Iris pigment epithelial cell (primary cell): ENCODE measurements at regions not wholly inside any gene's neighbourhood (a gene's known extent, or its start where the extent isn't known, plus 50 kb on each side); places are given as distances from the start of the nearest gene placed in this dataset.

Experiments
- DNase-seq: peaks from one replicate; pipeline ENCODE4 v3.0.0-alpha.2; 2011; ENCODE audit warnings: low read depth

DNA sequence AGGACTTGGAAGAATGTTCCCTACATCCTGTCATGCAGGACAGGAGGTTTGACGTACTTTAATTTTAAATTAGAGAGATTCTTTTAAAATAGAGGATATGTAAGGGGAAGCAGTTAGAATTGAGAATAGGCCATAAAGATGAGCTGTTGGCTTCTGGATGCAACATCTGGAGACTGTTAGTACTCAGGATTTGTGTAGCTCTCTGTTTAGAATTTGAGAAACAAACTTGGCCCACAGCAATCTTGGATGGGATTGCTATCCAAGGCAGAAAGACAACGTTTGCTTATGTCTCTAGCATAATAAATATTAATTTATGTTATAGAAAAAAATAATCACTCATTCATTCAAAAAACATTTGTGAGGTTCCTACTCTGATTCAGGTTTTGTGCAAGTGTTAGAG is 398.4 kb upstream of the NOVA1 start:
- DNase-seq: no peak

DNA sequence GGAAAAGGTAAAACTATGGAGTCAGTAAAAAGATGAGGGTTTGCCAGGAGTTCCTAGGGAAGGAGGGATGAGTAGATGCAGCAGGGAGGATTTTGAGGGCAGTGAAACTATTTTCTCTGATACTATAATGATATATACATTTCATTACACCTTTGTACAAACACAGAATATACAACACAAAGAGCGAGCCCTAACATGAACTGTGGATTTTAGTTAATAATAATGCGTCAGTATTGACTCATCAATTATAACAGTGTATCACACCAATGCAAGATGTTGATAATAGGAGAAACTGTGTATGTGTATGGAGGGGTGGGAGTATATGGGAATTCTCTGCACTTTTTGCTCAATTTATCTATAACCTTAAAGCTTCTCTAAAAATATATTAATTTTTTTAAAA is 404.3 kb upstream of the NOVA1 start:
- no peak for DNase-seq

DNA sequence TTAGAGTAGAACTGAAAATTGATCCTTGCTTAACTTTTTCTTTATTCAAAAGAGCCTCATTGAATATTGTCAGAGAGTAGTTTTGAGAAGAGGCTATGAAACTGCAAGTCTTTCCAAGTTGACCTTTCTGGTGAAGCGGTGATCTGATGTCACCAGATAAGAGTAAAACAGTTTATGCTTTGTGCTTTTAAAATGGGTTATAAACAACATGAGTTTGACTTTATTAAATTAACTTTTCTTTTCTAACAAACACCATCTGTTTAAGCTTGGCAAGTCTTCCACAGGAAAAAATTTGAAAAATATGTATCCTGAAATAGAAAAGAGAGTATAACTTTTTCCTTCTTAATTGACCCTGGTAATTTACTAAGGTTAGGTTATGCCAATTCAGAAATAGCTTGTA is 408.7 kb upstream of the NOVA1 start:
- no peak for DNase-seq

DNA sequence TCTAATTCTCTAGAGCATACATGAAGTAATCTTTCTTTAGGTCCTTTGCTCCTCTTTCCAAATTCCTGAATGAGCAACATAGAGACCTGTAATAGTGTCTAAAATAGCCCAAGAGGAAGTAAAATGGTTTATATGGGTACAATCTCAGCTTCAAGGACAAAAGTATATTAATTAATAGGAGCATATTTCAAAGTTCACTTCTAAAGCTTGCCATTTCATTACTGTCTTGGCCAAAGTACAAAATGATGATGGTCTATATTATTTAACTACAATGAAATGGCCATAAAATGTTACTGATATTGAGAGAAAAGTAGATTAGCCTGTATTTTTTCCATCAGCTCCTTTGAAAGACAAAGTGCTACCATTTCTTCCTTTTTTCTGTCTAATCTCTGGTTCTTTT is 410.4 kb upstream of the NOVA1 start:
- no peak for DNase-seq

DNA sequence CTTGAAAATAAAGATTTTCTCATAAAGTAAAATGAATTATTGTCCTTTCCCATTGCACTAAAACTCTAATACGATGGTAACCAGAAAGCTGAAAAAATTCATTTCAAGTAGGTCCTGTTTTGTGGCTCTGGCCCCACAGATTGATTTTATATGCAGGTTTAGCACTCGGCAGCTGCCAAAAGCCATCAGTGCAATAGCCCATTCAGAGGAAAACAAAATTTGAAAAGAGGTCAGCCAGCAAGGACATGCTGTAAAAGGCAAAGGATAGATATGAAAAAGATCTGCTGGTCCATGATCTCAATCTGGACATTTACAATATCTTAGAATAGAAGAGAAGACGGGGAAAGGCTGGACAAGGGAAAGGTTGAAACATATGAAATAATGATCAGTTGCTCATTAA is 414.8 kb upstream of the NOVA1 start:
- no peak for DNase-seq

DNA sequence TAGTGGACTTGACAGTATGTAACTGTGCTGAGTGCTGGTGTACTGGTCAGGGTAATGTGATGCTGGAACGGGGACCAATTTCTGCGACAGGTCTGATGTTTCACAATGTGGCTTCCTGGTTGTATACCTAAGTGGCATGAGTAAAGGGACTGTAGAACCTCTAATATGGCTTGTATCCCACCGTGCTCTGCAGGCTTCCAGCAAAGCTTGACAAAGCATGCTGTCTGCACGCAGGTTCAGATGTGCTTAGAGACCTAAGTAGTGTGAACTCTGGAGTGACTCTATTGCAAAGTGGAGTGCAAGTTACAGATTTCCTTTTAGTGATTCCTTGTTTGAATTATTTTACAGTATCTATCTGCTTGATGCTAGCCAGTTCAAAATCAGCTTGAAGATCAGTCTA is 415.8 kb upstream of the NOVA1 start:
- no peak for DNase-seq

DNA sequence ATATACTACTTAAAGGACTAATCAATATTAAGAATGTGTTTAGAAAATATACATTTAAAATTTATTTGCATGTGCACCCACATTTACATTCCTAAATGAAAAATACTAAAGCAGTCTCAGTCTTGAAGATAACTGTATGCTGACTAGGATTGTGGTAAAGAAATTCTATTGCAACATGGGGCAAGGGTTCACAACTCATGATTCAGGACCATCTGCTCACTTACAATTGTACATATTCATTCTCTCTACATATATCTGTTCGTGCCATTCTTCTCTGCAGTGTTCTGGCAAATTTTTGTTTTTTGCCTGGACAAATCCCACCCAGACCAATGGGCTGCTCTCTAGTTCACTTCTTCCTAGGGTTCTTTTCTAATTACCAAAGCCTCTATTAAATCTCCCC is 417.2 kb upstream of the NOVA1 start:
- peak; percentile 1 for DNase-seq

DNA sequence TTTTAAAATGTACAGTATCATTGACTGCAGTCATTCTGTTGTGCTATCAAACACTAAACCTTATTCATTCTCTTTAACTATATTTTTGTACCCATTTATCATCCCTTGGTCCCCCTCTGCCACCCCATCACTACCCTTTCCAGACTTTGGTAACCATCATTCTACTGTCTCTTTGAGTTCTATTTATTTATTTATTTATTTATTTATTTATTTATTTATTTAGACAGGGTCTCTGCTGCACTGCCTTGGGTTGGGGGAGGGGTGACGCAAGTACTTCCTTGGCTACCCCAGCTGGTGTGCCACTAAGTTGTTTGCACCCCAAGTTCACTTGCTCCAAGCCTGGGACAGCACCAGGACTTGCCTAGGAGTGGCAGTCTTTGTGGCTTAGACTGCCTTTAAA is 427.8 kb upstream of the NOVA1 start:
- DNase-seq: no peak

DNA sequence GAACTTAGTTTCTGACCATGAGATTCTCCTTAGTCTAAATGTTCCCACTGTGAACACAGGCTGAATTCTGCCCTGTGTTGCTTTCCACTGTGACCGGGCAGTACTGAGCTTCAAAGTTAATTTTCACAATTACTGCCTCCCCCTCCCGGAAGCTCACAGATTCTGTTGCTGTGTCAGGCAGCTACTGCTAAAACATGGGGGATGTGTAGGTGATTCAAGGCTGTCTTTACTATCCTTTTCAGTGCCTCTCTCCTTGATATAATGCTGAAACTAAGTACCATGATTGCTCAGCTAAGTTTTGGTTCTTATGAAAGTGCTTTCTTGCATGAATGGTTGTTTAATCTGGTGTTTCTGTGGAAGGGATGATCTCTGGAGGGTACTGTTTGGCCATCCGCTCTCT is 428.3 kb upstream of the NOVA1 start:
- no peak for DNase-seq

DNA sequence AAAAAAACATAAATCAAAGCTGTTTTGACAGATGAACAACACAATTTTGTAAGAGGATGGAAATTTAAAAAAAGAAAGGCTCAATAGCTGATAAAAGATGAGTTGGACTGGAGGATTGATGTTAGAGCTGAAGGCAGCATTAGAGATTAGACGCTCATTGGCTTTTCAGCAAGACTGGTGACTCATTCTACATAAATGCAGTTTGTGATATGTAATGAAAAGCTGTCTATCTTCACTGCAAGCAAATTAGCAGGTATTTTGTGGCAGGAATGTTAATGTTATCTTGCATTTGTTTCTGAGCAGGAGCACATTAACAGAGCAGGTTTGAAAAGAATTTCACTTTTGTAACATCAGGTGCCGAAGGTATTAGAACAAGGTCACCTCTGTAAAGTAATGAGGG is 442.7 kb upstream of the NOVA1 start:
- DNase-seq: peak; percentile 8

DNA sequence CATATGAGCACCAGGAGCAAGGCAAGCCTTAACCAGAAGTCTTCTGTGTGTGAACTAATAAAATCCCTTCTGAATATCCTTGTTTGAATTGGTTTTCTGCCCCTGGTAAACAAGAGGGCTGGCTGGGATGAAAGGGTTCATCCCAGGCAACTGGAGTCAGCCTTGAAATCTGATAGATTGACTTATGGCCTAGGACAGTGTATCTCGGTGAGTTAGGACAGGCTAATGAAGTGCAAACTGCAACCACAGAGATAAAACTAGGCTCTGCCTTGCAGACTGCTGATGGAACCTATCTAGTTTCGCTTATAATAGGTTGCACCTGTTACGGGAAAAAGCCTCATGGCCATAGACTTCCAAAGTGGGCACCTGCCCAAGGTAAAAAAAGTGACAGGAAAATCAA is 451.9 kb upstream of the NOVA1 start:
- DNase-seq: no peak

DNA sequence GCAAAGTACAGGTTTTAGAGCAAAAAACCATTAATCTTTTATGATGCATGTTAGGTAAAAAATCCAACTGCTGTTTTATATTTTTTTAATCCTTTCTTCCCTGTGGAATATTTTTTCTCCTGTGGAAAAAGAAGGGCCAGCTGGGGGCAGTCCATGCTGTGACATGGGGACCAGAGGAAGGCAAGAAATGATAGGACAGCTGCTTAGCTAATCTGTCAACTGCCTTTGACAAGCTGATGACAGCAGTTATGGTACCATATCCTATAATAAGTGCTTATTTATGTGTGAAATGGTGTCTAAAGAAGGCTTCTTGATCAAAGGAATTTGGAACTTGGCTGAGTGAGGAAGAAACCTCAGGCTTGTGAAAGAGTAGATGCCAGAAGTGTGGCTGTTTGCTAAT is 452.4 kb upstream of the NOVA1 start:
- DNase-seq: no peak

DNA sequence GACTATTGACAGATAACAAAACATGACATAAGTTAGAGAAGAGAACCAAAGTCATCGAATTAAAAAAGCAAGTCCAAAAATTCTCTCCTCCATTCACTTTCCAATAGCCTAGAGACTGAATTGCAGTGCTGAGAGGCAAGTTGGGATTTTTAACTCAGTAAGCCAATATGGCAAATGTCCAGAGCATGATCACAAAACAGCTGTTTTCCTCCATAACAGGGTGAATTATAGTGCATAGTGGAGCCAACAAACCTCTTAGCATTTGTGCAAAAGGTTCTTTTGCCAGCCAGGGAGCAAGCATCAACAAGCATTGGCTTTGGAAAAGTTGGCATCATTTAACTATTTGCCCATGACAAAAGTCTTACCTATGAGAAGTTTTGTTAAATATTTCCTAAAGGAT is 458.8 kb upstream of the NOVA1 start:
- DNase-seq: no peak

DNA sequence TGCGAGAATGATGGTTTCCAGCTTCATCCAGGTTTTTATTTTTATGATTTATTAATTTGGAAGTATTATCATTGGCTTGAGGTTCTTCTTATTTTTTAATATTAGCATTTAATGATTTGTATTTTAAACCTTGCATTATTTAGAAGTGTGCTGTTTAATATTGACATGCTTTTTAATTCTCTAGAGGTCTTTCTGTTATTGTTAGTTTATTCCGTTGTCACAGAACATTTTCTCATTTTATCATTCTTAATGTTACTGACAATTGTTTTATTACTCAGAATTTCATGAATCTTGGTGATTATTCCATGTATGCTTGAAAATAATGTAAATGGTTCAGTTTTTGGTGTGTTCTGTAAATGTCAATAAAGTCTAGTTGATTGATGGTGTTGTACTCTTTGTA is 463.5 kb upstream of the NOVA1 start:
- no peak for DNase-seq

DNA sequence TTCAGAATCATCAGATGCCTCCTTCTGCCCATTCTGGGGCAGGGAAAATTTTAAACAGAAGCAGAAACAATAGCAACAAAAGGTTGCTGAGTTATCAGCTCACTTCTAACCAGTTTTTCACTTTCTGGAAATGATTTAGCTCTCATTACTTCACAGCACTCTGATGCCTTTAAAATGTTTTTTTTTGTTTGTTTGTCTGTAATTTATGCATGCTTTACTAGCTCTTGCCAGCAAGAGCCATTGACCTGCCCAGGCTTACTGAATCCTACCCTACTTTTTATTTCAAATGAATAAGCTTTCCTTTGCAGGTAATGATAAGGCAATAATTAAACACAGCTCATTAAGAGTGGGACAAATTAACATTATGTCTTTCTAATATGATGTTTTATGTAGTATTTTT is 466.1 kb upstream of the NOVA1 start:
- DNase-seq: no peak

DNA sequence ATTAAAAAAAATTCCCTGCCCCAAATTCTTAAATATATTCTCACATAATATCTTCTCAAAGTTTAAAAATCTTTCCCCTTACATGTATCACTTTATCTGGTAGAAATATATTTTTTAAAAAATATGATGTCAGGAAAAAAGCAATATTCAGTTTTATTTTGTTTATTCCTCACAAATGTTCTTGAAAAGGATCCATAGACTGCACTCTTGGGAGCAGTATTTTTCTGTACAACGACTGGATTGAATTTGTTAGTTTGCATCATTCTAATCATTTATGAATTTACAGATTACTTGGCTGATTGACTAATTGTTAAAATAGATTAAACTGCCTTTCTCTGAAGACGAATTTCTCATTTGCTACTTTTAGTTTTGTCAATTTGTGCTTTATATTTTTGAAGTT is 468.1 kb upstream of the NOVA1 start:
- DNase-seq: no peak

DNA sequence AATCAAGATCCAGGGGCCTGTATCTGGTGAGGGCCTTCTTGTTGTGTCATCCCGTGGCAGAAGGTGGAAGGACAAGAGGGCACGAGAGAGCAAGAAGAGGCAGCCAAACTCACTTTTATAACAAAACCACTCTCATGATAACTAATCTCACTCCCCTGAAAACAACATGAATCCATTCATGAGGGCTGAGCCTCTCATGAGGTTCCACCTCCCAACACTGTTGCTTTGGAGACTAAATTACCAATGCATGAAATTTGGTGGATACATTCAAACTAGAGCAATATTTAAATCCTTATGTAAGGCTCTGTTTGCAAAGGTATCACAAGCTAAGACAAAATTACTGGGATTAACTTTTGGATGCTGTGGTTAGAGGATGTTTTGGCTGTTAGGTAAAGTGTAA is 470.1 kb upstream of the NOVA1 start:
- DNase-seq: no peak

DNA sequence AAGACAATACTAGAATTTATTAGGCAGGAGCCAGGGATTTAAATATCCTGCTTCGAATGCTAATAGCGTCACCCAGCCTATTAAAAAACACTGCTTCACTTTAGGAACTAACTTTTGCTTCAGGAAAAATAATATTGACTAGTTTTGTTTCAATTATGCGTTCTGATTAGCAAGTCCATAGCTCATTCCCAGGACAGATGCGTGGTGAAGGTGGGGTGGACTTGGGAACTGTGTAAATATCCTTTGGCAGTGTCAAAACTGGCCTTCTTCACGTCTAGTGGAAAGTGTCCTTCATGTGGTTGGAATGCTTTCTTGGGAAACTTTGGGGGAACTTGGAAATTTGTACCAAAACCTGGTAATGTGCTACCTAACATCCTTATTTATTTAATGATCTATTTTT is 474.8 kb upstream of the NOVA1 start:
- no peak for DNase-seq

DNA sequence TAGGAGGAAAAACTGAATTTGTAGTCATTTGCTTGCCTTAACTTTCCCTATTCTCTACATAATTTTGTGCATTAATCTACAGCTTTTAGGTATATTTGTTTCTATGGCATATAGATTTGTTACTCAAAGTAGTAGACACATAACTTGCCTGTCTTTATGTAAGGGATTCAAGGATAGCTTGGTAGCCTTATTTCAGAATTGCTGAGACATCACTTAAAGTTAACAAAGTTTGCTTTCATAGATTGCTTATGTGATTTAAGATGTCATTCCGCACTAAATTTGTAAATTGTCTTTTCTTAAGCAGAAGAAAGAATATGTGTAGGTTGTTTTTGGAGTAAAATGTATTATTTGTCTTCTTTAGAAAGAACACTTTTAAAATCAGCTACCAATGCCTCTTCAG is 477.7 kb upstream of the NOVA1 start:
- no peak for DNase-seq

DNA sequence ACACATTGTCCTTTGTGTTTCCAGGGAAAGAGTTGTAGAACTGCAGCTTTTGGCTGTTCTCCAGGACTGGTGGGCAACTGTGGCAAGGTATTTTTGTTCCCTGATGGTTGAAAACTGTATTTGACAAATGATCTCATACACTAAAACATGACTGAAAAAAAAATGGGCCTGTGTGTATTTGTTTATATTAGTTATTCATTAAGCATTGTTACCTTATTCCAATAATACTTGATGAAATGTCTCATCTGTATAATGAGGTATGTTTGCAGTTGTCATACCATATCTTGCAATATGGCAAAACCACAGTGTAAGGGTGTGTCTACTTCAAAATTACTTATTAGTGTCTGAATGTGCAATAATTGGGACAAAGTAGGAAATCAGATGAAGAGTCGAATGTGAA is 479.4 kb upstream of the NOVA1 start:
- DNase-seq: no peak

DNA sequence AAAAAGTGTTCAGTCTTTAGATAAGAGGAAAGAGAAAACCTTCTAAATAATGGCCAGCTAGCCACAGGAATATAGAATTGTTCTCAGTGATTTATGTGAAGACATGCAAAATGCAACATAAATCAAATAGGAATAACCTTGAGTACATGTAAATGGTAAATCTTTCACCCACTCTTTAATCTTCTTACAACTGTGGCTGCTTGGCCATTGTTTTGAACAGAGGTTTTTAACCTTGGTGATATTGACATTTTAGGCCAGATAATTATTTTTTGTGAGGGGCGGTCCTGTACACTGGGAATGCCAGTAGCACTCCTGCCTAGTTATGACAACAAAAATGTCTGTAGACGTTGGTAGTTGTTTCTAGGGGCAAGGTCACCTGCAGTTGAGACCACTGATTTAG is 479.9 kb upstream of the NOVA1 start:
- no peak for DNase-seq

DNA sequence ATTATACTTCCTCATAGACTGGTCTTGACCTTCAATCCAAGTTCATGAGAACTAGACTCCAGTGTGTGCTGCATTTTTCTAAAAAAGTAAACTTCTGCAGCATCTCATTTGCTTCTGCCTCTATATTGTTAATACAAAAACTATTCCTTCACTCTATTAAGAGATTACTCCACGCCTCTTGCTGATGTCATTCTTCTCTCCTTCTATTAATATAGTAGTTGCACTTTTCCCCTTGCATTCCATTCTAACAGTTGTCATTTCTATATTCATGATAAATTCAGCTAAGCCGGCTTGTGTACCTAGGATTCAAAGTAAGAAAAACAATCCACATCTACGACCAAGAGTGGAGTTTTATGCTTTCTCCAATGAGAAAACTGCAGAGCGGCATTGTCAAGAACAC is 480.4 kb upstream of the NOVA1 start:
- no peak for DNase-seq

DNA sequence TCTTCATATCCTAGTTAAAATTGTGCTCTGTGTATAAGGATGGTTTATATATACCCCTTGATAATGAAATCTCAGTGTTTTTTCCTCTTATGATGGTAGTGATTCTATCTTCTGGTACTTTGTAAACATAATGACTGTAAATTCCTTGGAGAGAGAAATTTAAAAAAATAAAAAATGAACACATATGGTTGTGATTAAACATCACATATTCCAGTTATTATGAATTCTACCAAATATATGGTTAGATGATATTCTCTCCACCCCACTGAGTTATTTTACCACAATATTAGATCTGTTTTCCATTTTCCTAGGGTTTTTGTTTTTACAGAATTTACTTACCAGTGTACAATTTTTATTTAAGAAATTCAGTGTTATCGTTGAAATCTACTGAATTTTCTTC is 481.9 kb upstream of the NOVA1 start:
- DNase-seq: no peak

DNA sequence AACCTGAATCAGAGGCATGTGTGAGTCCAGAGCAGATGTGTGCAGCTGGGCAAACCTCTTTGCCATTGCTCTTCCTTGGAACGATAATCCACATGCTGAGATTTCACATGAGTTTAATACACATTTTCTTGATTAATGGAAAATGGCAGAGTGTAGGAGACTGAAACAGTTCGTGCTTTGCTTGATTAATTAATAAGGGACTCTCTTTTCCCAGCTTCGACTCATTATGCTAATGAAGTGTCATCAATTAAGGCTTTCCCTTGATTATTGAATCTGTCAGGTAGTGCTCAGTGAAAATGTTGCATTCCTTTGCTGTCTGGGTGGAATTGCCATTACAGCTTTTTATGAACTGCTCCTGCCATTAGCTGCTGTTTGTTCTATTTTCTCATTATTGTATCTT is 487.7 kb upstream of the NOVA1 start:
- DNase-seq: no peak

DNA sequence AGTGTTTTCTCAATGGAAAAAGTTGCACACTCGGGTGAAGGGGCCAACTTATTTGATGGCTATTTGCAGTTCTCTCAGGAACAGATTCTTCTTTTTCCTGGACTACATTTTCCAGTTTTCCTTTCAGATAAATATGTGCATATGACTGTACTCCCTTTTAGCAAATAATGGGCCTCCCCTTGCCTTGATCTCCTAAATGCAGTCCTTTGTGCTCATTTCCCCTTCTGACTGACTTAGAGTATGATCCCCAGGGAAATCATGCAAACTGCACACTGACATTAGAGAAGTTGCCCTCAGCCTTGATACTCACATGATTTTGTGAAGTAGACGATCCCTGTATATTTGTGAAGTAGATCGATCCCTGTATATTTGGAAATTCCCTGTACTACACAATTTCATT is 492.9 kb upstream of the NOVA1 start:
- no peak for DNase-seq

DNA sequence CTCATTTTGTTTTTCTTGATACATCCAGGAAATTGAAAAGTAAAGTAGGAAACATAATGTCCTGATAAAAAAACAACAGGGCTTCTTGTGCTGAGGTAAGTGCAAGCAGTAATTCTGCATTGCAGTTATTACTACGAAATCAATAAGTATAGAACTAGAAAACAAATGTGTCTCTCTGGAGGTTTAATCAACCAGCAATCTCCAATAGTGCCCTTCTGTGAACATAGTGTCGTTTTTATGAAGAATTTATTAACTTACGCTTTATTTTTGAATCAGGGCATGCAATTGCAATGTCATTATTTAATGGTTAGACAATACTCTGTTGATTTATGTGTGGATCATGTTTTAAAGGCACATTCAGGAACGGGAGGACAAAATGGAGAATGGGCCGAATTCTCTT is 494.1 kb upstream of the NOVA1 start:
- DNase-seq: no peak
